GM12878 (cell line): ENCODE measurements at regions not wholly inside any gene's neighbourhood (a gene's known extent, or its start where the extent isn't known, plus 50 kb on each side); places are given as distances from the start of the nearest gene placed in this dataset.

Experiments
- BCLAF1 ChIP-seq: fragments of 450-650 bp; IDR thresholded peaks from 2 replicates; pipeline ENCODE4 v1.6.1; 2017; ENCODE audit warnings: antibody characterized with exemption, mild to moderate bottlenecking, moderate library complexity
- BRCA1 ChIP-seq: IDR thresholded peaks from 2 replicates; pipeline ENCODE4 v1.6.1; 2011; ENCODE audit warnings: low read depth, low read length, improper control_type of control experiment
- CTCF ChIP-seq, 3 experiments: IDR thresholded peaks in 2 of 3; conservative IDR thresholded peaks in 1 of 3; 2 replicates each; pipeline ENCODE4 v1.5.1; 2011; ENCODE audit warnings: low read depth in 3 of 3, low read length in 3 of 3, mild to moderate bottlenecking in 3 of 3, control low read depth in 2 of 3, moderate library complexity in 2 of 3, inconsistent platforms in 1 of 3, mixed read lengths in 1 of 3; ENCODE audit not compliant: control insufficient read depth in 2 of 3, insufficient read depth in 1 of 3; ENCODE audit errors: extremely low read depth in 1 of 3
- EZH2 ChIP-seq: IDR thresholded peaks from 2 replicates; pipeline ENCODE4 v1.6.1; 2012; ENCODE audit warnings: low read depth, mild to moderate bottlenecking, control low read depth, inconsistent platforms, low read length, borderline replicate concordance; ENCODE audit not compliant: control insufficient read depth
- HDGF ChIP-seq: fragments of 450-650 bp; IDR thresholded peaks from 2 replicates; pipeline ENCODE4 v1.6.1; 2016; ENCODE audit warnings: antibody characterized with exemption
- MEF2A ChIP-seq: IDR thresholded peaks from 2 replicates; pipeline ENCODE4 v1.6.1; 2011; ENCODE audit warnings: low read depth, mild to moderate bottlenecking, low read length, moderate library complexity; ENCODE audit not compliant: insufficient read depth
- MXI1 ChIP-seq: fragments of 150-350 bp; IDR thresholded peaks from 2 replicates; pipeline ENCODE4 v1.6.1; 2011; ENCODE audit warnings: low read depth, mild to moderate bottlenecking, inconsistent platforms, low read length, improper control_type of control experiment
- NRF1 ChIP-seq: conservative IDR thresholded peaks from 2 replicates; pipeline ENCODE4 v1.6.1; 2011; ENCODE audit warnings: mild to moderate bottlenecking, low read depth, low read length, improper control_type of control experiment
- POLR2AphosphoS5 ChIP-seq: IDR thresholded peaks from 2 replicates; pipeline ENCODE4 v1.6.1; 2011; ENCODE audit warnings: mild to moderate bottlenecking, low read length, inconsistent platforms
- SMC3 ChIP-seq: IDR thresholded peaks from 2 replicates; pipeline ENCODE4 v1.6.1; 2011; ENCODE audit warnings: low read length, improper control_type of control experiment, borderline replicate concordance
- SUPT20H ChIP-seq: IDR thresholded peaks from 2 replicates; pipeline ENCODE4 v1.6.1; 2011; ENCODE audit warnings: low read depth, mild to moderate bottlenecking, low read length, moderate library complexity, borderline replicate concordance; ENCODE audit not compliant: control insufficient read depth
- TAF1 ChIP-seq: IDR thresholded peaks from 2 replicates; pipeline ENCODE4 v1.6.1; 2011; ENCODE audit warnings: mild to moderate bottlenecking, low read depth, low read length, borderline replicate concordance

- no peak for TF ChIP-seq CTCF (IDR thresholded peaks at IDR 0.05 in 2 of 3, conservative IDR thresholded peaks at IDR 0.05 in 1 of 3; ENCODE audit: control insufficient read depth in 2 of 3, extremely low read depth in 1 of 3, insufficient read depth in 1 of 3, low read depth in 3 of 3, low read length in 3 of 3)
- no peak for TF ChIP-seq SMC3
- TF ChIP-seq TAF1: no peak
- TF ChIP-seq EZH2: no peak
- TF ChIP-seq NRF1: no peak
- TF ChIP-seq SUPT20H: no peak
- no peak for TF ChIP-seq BRCA1
- TF ChIP-seq POLR2AphosphoS5: no peak
- TF ChIP-seq HDGF: no peak
- no peak for TF ChIP-seq MEF2A
- no peak for TF ChIP-seq BCLAF1
- no peak for TF ChIP-seq MXI1
Measured at GRCh38 chr11:25566298-25567200, 765.4 kb upstream of the ANO3 start.
